SK-N-SH (cell line): ENCODE measurements at regions not wholly inside any gene's neighbourhood (a gene's known extent, or its start where the extent isn't known, plus 50 kb on each side); places are given as distances from the start of the nearest gene placed in this dataset.

Experiments used
- CTCF ChIA-PET: fragments of 300-600, 350-600 bp; formaldehyde crosslinking; extraction: SDS; loops from one replicate; lab custom pipeline; 2021; lab: Yijun Ruan, JAX
- POLR2A ChIA-PET: fragments of 350-600 bp; sonication (Branson Sonifier 250); formaldehyde crosslinking; extraction: SDS; loops from one replicate; lab custom pipeline; 2020; ENCODE audit warnings: antibody characterized with exemption, inconsistent platforms; lab: Yijun Ruan, JAX
- DNase-seq: peaks from one replicate; pipeline ENCODE4 v3.0.0; 2012
- H2AFZ ChIP-seq: fragments of 200-600 bp; sonication (generic); 2 replicates; pipeline ENCODE4 v1.8.1; 2016; ENCODE audit warnings: antibody characterized with exemption, mild to moderate bottlenecking, low read depth
- H3F3A ChIP-seq: fragments of 200-600 bp; sonication (generic); replicated peaks from 2 replicates; pipeline ENCODE3; 2016; ENCODE audit warnings: antibody characterized with exemption, mild to moderate bottlenecking; ENCODE audit not compliant: insufficient read depth
- H3K27ac ChIP-seq, 2 experiments: fragments of 200-500 bp in 1 of 2; fragments of 200-600 bp in 1 of 2; sonication (Bioruptor generic) in 1 of 2; sonication (generic), shearing (Covaris generic) in 1 of 2; 2 replicates each; pipeline versions ENCODE4 v1.5.1 to v1.6.1; 2014 to 2016; ENCODE audit warnings: low read depth in 2 of 2, inconsistent platforms in 1 of 2, low read length in 1 of 2, mild to moderate bottlenecking in 1 of 2, mixed read lengths in 1 of 2
- H3K27me3 ChIP-seq: fragments of 200-600 bp; sonication (generic), shearing (Covaris generic); 2 replicates; pipeline ENCODE4 v1.6.1; 2016; ENCODE audit warnings: mixed run types; ENCODE audit not compliant: insufficient read depth
- H3K36me3 ChIP-seq, 2 experiments: fragments of 200-500 bp in 1 of 2; fragments of 200-600 bp in 1 of 2; sonication (Bioruptor generic) in 1 of 2; sonication (generic) in 1 of 2; replicated peaks in 1 of 2; 2 replicates each; pipeline versions ENCODE3 to v1.5.1; 2014 to 2016; ENCODE audit warnings: low read length in 1 of 2, mild to moderate bottlenecking in 1 of 2; ENCODE audit not compliant: insufficient read depth in 2 of 2, control insufficient read depth in 1 of 2
- H3K4me1 ChIP-seq, 2 experiments: fragments of 200-500 bp in 1 of 2; fragments of 200-600 bp in 1 of 2; sonication (Bioruptor generic) in 1 of 2; sonication (generic), shearing (Covaris generic) in 1 of 2; 2 replicates each; pipeline versions ENCODE4 v1.5.1 to v1.6.1; 2014 to 2016; ENCODE audit warnings: low read depth in 1 of 2, low read length in 1 of 2, mixed run types in 1 of 2; ENCODE audit not compliant: insufficient read depth in 2 of 2, control insufficient read depth in 1 of 2
- H3K4me2 ChIP-seq: fragments of 200-600 bp; sonication (generic), shearing (Covaris generic); 2 replicates; pipeline ENCODE4 v1.6.1; 2017; ENCODE audit warnings: mixed run types
- H3K4me3 ChIP-seq, 2 experiments: fragments of 200-500 bp in 1 of 2; fragments of 200-600 bp in 1 of 2; sonication (Bioruptor generic) in 1 of 2; sonication (generic), shearing (Covaris generic) in 1 of 2; 2 replicates each; pipeline versions ENCODE4 v1.5.1 to v1.8.1; 2014 to 2016; ENCODE audit warnings: low read depth in 2 of 2, inconsistent platforms in 1 of 2, low read length in 1 of 2, mild to moderate bottlenecking in 1 of 2, mixed read lengths in 1 of 2, moderate library complexity in 1 of 2
- H3K79me2 ChIP-seq: fragments of 200-600 bp; sonication (generic); 2 replicates; pipeline ENCODE4 v1.8.1; 2017; ENCODE audit warnings: mild to moderate bottlenecking; ENCODE audit not compliant: insufficient read depth
- H3K9ac ChIP-seq: fragments of 200-600 bp; sonication (generic); 2 replicates; pipeline ENCODE4 v1.6.1; 2017; ENCODE audit warnings: mixed run types
- H3K9me2 ChIP-seq: fragments of 200-600 bp; sonication (generic); 2 replicates; pipeline ENCODE4 v1.6.1; 2017; ENCODE audit warnings: mixed run types
- H3K9me3 ChIP-seq: fragments of 200-600 bp; sonication (generic); 2 replicates; pipeline ENCODE4 v1.6.1; 2017; ENCODE audit warnings: mixed run types, mild to moderate bottlenecking, moderate library complexity
- H4K20me1 ChIP-seq: fragments of 200-600 bp; sonication (generic); 2 replicates; pipeline ENCODE4 v1.6.1; 2017; ENCODE audit warnings: mild to moderate bottlenecking, mixed run types; ENCODE audit not compliant: insufficient read depth
- CHD2 ChIP-seq: fragments of 150-350 bp; IDR thresholded peaks from 2 replicates; pipeline ENCODE4 v1.6.1; 2018; ENCODE audit warnings: low read length; ENCODE audit not compliant: partially characterized antibody
- ELF1 ChIP-seq: IDR thresholded peaks from 2 replicates; pipeline ENCODE4 v1.4.0; 2012
- EP300 ChIP-seq, 2 experiments: IDR thresholded peaks; 2 replicates each; pipeline versions ENCODE4 v1.4.0 to v1.6.1; 2012; ENCODE audit warnings: borderline replicate concordance in 1 of 2, low read depth in 1 of 2, low read length in 1 of 2
- FOSL2 ChIP-seq: IDR thresholded peaks from 2 replicates; pipeline ENCODE4 v1.4.0; 2012; ENCODE audit warnings: low read depth, mild to moderate bottlenecking, moderate library complexity, borderline replicate concordance
- FOXM1 ChIP-seq: IDR thresholded peaks from 2 replicates; pipeline ENCODE4 v1.4.0; 2012; ENCODE audit warnings: low read depth, mild to moderate bottlenecking
- GATA2 ChIP-seq: sonication (generic); formaldehyde crosslinking; IDR thresholded peaks from 2 replicates; pipeline ENCODE4 v1.5.0; 2020; ENCODE audit warnings: mild to moderate bottlenecking, missing genetic modification reagents
- JUND ChIP-seq: IDR thresholded peaks from 2 replicates; pipeline ENCODE4 v1.4.0; 2012
- MEF2A ChIP-seq: IDR thresholded peaks from 2 replicates; pipeline ENCODE4 v1.4.0; 2012; ENCODE audit warnings: low read depth, borderline replicate concordance
- NFIC ChIP-seq: IDR thresholded peaks from 2 replicates; pipeline ENCODE4 v1.4.0; 2012; ENCODE audit warnings: borderline replicate concordance
- POLR2AphosphoS5 ChIP-seq: IDR thresholded peaks from 2 replicates; pipeline ENCODE4 v1.6.1; 2012; ENCODE audit warnings: low read depth, low read length
- RAD21 ChIP-seq: IDR thresholded peaks from 2 replicates; pipeline ENCODE4 v1.6.1; 2012; ENCODE audit warnings: mild to moderate bottlenecking, low read length
- RCOR1 ChIP-seq: fragments of 150-350 bp; IDR thresholded peaks from 2 replicates; pipeline ENCODE4 v1.6.1; 2017; ENCODE audit warnings: antibody characterized with exemption, low read length
- RXRA ChIP-seq: IDR thresholded peaks from 2 replicates; pipeline ENCODE4 v1.4.0; 2012; ENCODE audit warnings: low read depth, mild to moderate bottlenecking, borderline replicate concordance
- SIN3A ChIP-seq: IDR thresholded peaks from 2 replicates; pipeline ENCODE4 v1.6.1; 2012; ENCODE audit warnings: low read depth, mild to moderate bottlenecking, low read length, moderate library complexity, borderline replicate concordance
- TAF1 ChIP-seq: IDR thresholded peaks from 2 replicates; pipeline ENCODE4 v1.6.1; 2012; ENCODE audit warnings: low read depth, mild to moderate bottlenecking, low read length, moderate library complexity, borderline replicate concordance
- TEAD4 ChIP-seq: IDR thresholded peaks from 2 replicates; pipeline ENCODE4 v1.4.0; 2012; ENCODE audit warnings: mild to moderate bottlenecking, borderline replicate concordance; ENCODE audit not compliant: insufficient read depth
- YY1 ChIP-seq: IDR thresholded peaks from 2 replicates; pipeline ENCODE4 v1.4.0; 2012; ENCODE audit warnings: low read depth, mild to moderate bottlenecking
- WGBS: methylation state at CpG from one replicate; pipeline ENCODE4 v1.1.6; 2017; ENCODE audit warnings: low lambda C conversion rate; 5-methylcytosine and 5-hydroxymethylcytosine counted together
- TF ChIP-seq, protein P1 (sequence below): IDR thresholded peaks from 2 replicates; pipeline ENCODE4 v1.4.0; 2012; ENCODE audit warnings: low read depth, borderline replicate concordance
- TF ChIP-seq, protein P2 (sequence below): IDR thresholded peaks from 2 replicates; pipeline ENCODE4 v1.6.1; 2012; ENCODE audit warnings: mild to moderate bottlenecking, low read depth, low read length, moderate library complexity

- Histone ChIP-seq H3F3A (peaks cover 37% of the 10 kb centered on the region), H4K20me1 (no peaks in the 10 kb centered on the region), H3K27ac (peak overlapping the region in 1 of 2 experiments; percentile 97; a peak in 2 of 4 replicates), H3K9me3 (no peaks in the 10 kb centered on the region)
- TF ChIP-seq GATA2 (CRISPR knock-in tag) (no peak), POLR2AphosphoS5 (no peak), TAF1 (no peak), EP300 (IDR thresholded peaks at IDR 0.05; ENCODE audit: borderline replicate concordance in 1 of 2, low read depth in 1 of 2, low read length in 1 of 2) (no peak), MEF2A (no peak), FOXM1 (no peak), RXRA (no peak), CHD2 (no peak), SIN3A (no peak), TEAD4 (no peak), ELF1 (no peak), FOSL2 (no peak), RAD21 (no peak), RCOR1 (no peak), NFIC (no peak), YY1 (no peak), JUND (no peak)
- TF ChIP-seq, protein P1, sequence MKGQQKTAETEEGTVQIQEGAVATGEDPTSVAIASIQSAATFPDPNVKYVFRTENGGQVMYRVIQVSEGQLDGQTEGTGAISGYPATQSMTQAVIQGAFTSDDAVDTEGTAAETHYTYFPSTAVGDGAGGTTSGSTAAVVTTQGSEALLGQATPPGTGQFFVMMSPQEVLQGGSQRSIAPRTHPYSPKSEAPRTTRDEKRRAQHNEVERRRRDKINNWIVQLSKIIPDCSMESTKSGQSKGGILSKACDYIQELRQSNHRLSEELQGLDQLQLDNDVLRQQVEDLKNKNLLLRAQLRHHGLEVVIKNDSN: no peak
- TF ChIP-seq, protein P2, sequence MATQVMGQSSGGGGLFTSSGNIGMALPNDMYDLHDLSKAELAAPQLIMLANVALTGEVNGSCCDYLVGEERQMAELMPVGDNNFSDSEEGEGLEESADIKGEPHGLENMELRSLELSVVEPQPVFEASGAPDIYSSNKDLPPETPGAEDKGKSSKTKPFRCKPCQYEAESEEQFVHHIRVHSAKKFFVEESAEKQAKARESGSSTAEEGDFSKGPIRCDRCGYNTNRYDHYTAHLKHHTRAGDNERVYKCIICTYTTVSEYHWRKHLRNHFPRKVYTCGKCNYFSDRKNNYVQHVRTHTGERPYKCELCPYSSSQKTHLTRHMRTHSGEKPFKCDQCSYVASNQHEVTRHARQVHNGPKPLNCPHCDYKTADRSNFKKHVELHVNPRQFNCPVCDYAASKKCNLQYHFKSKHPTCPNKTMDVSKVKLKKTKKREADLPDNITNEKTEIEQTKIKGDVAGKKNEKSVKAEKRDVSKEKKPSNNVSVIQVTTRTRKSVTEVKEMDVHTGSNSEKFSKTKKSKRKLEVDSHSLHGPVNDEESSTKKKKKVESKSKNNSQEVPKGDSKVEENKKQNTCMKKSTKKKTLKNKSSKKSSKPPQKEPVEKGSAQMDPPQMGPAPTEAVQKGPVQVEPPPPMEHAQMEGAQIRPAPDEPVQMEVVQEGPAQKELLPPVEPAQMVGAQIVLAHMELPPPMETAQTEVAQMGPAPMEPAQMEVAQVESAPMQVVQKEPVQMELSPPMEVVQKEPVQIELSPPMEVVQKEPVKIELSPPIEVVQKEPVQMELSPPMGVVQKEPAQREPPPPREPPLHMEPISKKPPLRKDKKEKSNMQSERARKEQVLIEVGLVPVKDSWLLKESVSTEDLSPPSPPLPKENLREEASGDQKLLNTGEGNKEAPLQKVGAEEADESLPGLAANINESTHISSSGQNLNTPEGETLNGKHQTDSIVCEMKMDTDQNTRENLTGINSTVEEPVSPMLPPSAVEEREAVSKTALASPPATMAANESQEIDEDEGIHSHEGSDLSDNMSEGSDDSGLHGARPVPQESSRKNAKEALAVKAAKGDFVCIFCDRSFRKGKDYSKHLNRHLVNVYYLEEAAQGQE: no peak
- TF ChIP-seq, all 33 proteins: peak for 0
- Histone ChIP-seq H3K27me3 (no peaks in the 10 kb centered on the region), H3K4me1 (peaks cover 16 to 39% of the 10 kb centered on the region in 2 experiments), H3K79me2 (peaks cover 16% of the 10 kb centered on the region; the same call in 1 of the 2 replicates), H3K9ac (no peak overlapping the region), H3K9me2 (no peaks in the 10 kb centered on the region), H2AFZ (no peak overlapping the region), H3K4me2 (no peak overlapping the region), H3K4me3 (no peak overlapping the region), H3K36me3 (no peaks in the 10 kb centered on the region)
- POLR2A ChIA-PET: no interaction called here
- CTCF ChIA-PET: interaction anchor here (0.7 to 2.3 kb wide), 2 partner anchors 65 to 165 kb away, joined by 3 to 9 read pairs; no protein-coding TSS in a partner anchor
- DNase-seq: no peak
- 83% methylated on average over 4 of the region's 4 CpGs for WGBS
Measured at GRCh38 chr6:3913958-3914337, 64.8 kb downstream of the FAM50B start.
